HG02623 (cell line): ENCODE measurements at regions not wholly inside any gene's neighbourhood (a gene's known extent, or its start where the extent isn't known, plus 50 kb on each side); places are given as distances from the start of the nearest gene placed in this dataset.
"Not testable (repeated sequence)": the region's sequence is repeated elsewhere in the genome, so short reads cannot be mapped to it uniquely, and the experiment has no call there.

Source experiments
- ATAC-seq: cut with Tn5 transposase; IDR thresholded peaks from one replicate; pipeline ENCODE4 v1.9.1; 2021; ENCODE audit warnings: moderate library complexity; ENCODE audit not compliant: unreplicated experiment

DNA sequence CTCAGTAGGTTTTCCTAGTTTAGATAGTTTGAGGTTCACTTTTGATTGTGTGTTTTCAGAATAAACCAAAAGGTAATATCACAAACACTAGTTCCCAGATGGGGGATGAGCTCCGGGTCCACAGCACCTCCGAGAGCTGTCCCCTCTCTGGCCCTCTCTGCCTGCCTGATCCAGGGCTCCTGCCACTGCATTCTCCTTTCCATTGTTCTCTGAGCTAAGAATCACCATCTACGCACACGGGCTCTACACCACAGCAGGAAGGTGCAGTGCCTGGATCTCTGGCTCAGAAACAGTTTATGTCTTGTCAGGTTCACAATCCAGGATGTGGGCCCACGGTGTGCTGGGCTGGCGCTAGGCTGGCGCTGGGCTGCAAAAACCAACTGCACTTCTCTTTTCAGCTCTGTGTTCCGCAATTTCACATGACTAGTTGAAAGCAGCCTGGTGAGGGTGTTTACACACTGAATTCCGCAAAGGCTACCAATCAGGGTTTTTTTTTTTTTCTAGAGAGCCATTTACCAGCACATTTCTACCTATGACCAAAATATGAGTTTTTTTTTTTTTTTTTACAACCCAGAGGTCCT is 167.5 kb downstream of the SOD2 start:
- no peak for ATAC-seq

DNA sequence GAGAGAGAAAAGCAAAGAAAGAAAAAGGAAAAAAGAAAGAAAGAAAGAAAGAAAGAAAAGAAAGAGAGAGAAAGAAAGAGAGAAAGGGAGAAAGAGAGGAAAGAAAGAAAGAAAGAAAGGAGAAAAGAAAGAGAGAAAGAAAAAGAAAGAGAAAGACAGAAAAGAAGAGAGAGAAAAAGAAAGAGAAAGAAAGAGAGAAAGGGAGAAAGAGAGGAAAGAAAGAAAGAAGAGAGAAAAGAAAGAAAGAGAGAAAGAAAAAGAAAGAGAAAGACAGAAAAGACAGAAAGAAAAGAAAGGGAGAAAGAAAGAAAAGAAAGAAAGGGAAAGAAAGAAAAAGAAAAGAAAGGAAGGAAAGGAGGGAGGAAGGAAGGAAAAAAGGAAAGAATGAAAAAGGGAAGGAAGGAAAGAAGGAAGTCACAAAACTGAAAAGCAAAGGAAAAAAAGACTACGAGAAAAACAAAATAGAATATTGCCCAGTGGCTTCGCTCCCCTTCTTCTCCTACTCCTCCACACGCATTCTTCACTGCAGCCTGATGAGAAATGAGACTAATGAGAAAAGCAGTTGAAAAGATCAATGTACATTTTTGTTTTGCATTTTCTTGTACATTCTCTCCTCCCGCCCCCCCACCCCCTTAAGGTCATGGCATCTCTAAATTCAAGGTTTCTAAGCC is 170.0 kb downstream of the SOD2 start:
- no peak for ATAC-seq

DNA sequence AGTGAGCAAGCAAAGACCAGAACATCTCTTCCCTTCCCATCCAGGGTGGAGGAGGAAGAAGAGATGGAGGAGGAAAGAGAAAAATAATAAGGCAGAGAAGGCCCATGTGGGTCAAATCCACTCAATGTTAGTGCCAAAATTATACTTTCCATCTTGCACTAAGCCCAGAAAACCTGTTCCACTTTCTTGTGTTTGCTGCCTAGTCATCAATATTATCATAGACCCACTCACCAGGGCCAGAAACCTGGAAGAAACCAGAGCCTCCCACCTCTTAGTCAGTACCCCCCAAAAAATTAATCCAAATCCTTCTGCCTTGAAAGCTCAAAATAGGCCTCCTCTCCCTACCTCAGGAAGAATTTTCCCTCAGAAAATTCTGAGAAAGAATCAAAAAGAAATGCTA is 171.1 kb downstream of the SOD2 start:
- no peak for ATAC-seq

DNA sequence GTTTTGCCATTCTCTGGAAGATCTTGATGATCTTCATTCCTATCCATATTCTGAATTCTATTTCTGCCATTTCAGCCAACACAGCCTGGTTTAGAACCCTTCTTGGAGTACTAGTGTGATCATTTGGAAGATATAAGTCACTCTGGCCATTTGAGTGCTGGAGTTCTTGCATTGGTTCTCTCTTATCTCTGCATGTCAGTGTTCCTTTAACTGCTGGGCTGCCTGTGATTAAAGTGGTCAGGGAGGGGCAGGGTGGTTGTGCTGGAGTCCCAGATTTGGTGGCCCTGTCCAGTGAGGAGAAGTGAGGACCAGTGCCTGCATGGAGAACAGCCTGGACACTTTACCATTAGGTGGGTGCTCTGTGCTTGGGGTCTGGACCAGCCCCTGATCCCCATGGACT is 173.0 kb downstream of the SOD2 start:
- ATAC-seq, result no peak

DNA sequence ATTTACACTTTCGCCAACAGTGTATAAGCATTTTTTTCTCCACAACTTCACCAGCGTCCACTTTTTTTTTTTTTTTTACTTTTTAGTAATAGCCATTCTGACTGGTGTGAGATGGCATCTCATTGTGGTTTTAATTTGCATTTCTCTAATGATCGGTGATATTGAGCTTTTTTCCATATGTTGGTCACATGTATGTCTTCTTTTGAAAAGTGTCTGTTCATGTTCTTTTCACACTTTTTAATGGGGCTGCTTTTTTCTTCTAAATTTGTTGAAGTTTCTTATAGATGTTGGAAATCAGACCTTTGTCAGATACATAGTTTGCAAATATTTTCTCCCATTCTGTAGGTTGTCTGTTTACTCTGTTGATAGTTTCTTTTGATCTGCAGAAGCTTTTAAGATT is 177.2 kb downstream of the SOD2 start:
- ATAC-seq, result not testable (repeated sequence)

DNA sequence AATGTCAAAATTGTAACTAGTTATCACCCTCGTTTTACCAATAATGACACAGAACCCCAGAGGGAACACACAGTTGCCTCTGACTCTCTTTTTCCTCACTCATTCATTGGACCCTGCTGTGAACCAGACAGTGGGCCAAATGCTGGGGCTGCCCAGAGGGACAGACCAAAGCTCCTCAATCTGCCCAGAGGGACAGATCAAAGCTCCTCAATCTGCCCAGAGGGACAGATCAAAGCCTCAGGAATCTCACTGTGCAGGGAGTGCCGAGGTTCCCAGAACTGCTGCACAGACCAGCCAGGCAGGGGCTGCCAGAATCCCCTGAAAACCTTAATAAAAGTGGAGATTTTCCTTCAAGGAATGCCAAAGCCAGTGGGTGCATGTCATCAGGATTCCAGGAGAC is 179.1 kb downstream of the SOD2 start:
- ATAC-seq, result no peak

DNA sequence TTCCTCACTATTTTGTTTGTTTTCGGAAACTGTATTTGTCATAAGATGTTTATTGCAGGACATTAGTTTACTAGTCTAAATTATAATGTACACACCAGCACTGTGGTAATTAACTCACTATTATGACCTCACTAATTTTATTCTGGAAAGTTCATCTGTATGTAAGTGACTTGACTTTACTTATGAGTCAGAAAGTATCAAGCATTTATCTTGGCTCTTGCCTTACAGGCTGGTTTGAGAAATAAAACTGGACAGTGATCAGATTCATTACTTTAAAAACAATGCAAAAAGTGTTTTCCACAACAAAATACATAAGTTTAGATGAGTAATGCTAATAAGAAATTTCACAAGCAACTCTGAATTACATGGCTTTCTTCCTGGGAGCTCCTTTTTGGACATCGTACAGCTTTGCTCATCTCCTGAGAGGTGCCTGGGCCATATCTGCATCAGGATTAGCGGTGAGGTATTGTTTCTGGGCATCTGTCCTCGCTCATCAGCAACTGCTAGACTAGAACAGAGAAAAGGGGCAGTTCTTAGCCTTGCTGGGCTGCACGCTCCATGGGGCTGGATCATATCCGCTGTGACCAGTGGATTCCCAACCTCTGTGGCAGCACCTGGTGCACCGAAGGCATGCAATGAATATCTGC is 179.8 kb downstream of the SOD2 start:
- no peak for ATAC-seq

DNA sequence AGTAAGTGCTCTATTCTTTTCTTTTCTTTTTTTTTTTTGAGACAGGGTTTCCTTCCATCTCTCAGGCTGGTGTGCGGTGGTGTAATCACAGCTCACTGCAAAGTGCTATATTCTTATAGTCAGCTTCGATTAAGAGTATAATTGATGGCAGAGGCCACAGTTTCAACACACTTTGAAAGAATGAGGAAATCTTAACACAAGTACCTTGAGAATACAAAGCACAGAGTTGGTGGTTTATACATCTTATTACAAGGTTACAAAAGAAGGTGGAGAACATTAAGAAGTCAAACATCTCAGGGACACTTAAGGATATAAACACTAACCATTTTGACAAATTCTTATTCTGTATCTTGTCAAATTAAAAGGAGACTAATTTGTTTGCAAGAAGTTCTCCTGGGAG is 180.5 kb downstream of the SOD2 start:
- ATAC-seq, result no peak

DNA sequence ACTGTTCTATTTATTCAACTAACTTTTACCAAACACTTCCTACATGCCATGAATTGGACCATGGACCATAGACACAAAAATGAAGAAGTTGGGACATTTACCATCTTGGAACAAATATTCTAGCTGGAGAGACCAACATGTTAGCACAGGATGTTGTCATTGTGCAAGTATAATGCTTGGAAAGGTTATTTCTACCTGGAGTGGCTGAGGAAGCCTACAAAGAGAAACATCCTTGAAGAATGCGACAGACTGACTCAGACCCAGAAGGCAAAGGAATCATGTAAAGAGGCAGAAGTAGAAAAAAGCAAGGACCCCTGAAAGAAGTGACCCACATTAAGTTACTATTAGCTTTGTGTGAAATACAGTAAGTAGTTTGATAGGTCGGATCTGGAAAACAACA is 180.9 kb downstream of the SOD2 start:
- ATAC-seq, result no peak

DNA sequence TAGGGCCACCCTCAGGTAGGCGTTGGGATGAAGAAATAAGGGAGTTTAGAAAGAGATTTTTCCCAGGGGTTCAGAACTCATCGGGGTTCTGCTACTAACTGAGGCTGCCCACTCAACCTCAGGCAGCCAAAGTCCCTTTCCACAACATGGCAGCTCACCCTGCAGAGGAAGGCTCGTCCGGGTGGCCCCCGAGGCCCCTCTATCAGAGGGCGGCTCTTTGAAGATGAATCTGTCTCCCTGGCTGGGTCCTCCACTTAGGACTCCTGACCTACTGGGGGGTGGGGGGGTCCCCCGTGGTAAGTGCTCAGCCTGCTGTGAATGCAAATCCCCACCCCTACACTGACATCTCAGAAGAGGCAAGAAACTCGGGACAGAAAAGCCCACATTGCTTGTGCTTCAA is 182.9 kb downstream of the SOD2 start:
- no peak for ATAC-seq

DNA sequence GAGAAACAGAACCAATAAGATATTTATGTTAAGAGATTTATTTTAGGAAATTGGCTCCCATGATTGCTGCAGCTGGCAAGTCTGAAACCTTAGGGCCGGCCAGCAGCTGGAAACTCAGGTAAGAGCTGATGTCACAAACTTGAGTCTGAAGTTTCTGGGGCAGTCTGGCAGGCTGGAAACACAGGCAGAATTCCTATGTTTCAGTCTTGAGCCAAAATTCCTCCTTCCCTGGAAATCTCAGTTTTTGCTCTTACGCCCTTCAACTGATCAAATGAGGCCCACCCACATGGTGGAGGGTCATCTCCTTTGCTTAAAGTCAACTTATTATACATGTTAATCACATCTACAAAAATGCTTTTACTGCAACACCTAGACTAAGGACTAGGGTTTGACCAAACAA is 184.1 kb downstream of the SOD2 start:
- ATAC-seq, result no peak

DNA sequence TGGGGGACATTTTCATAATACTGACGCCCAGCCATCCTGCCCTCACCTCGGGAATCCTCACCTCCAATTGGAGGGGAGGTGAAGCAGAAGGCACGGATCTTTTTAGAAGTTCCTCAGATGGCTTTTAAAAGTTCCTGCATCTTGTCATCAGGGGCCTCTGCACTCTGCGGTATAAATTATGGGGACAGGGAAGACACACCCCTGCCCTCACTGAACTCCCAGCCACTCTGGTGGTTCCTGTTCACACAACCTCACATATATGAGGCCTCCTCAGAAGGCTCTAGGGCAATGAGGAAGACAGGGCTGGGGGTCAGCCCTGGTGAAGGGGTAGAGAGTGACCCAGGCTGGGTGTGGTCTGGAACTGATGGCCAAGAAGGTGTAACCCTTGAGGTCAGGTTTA is 187.0 kb downstream of the SOD2 start:
- no peak for ATAC-seq

DNA sequence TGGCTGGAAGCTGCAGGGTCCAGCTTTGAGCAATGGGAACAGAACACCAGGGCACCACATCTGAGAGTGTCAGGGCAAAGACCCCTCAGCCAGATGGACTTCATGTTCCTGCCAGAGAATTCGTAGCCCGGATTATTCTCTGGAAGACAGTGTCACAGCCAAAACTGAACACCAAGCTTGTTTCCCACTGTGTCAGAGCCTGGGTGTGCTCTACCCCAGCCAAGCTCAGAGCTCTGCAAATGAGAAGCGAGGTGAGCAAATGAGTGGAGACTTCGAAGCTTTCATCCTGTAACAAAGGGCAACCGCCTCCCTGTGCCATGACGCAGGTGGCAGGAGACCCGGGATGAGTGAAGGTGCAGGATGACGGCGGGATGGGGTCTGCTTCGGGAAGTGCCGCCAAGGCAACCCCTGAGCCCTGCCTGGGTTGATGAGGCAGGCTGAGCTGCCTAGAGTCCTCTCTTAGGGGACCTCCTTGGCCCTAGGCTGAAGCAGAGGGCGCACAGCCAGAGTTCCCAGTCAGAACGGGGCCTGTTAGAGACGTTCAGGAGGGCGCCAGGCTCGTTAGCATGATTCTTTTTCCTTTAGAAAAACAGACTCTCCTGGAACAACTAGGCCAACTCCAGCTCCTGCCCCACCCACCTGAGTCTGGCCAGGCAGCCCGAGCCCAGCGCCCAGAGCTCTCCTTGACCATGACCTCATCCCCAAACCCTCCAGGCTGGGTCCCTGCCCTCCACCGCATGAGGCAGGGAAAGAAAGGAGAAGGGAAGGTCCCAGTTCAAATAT is 187.7 kb downstream of the SOD2 start:
- no peak for ATAC-seq

DNA sequence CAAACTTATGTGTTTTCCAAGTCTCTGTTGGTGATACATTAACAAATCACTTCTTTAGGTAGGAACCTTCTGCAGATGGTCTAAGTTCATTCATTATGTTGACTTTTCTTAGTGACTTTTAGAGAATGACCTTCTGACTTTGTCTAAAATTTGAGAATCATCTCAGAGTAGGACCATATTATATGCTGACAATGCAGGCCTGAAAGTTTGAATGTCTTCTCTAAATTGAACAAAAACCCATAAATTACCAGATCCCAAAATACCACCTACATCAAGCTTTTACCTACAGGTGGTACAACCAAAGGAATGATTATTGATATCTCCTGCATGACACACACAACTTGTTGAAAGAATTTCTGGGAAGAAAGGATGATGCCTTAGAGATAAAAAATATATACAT is 191.5 kb downstream of the SOD2 start:
- ATAC-seq, result no peak

DNA sequence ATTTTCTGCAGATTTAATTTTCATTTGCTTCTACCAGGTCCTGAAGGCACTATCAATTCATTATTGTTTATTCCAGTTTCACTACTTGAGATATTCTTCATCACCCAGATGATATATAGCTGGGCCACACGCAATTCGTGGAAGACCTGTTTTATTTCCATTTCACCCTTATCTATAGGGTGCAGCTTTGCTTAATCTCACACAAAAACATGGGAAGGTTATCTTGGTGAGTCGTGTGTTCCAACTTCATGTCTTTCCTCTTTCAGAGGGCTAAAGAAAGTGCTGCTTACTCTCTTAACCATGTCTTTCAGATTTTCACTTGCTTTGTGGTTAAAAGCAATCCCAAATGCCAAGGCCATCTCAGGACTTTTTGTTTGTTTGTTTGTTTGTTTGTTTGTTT is 194.0 kb downstream of the SOD2 start:
- no peak for ATAC-seq

DNA sequence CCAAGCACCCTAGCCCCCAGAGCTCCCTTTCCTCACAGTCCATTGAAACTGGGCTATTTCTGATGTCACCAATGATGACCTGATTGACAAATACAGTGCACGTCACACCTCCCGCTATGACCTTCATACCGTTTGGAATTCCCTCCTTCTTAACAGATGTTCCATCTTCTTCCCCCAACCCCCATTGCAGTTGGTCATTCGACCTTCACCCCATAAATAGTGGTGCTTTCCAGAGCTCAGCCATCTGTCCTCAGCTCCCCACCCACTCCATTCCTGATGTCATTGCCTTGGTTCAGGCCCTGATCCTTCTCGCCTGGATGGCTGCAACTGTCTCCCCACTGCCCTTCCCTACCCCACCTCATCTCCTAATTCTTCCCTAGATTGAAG is 198.5 kb downstream of the SOD2 start:
- no peak for ATAC-seq

DNA sequence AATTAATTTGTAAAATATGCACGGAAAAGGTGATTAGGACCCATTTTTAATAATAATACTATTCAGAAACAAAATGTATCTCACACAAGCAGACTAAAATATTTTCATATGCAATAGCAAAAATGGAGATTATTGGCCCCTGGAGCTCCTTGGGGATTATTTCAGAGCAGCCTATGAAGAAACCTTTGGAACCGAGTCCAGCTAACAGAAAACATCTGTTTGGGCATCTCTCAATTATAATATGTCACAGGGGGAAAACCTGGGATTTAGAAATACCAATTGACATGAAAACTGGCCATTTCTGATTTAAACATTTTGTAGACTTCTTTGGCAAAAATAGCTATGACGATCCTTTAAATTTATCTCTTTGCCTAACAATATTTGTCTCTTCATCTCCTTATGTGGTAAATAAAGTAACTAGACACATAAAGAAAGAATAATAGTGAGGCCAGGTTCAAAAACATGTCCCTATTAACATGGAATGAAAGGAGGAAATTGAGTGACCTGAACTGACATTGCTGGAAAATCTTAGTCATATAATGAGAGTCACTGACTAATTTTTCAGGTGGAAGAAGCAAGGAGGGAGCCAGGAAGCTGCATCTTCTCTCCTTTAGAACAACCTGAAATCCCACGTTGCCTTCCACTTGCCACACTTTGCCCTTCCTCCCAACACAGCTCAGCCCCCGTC is 199.0 kb downstream of the SOD2 start:
- no peak for ATAC-seq

DNA sequence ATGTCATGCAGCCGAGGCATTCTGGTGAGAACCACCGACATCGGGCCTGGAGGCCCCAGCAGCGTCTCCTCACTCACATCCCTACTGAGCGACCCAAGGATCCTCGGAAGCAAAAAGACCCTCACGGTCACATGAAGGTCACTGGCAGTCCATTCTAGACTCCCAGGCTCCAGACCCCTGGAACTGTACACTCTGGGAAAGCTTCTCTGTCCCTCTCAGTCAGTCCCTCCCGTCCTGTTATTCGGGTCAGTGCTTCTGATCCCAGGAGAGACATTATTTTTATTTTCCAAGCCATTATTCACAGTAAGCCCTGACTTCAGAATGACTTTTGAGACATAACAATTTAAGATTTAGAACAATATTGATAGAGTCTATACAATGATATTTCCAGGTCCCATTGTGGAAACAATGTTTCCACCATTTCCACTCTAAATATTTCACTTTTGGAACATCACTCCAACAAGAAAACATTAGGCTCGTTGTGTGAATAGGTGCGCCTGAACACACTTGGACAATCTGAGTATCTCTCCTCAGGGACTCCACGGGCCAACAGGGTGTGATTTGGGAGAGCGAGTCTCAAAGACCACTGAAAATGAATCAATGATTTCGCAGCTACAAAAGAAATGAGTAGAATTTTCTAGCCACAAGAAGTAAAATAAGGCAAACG is 199.7 kb downstream of the SOD2 start:
- ATAC-seq, result no peak

DNA sequence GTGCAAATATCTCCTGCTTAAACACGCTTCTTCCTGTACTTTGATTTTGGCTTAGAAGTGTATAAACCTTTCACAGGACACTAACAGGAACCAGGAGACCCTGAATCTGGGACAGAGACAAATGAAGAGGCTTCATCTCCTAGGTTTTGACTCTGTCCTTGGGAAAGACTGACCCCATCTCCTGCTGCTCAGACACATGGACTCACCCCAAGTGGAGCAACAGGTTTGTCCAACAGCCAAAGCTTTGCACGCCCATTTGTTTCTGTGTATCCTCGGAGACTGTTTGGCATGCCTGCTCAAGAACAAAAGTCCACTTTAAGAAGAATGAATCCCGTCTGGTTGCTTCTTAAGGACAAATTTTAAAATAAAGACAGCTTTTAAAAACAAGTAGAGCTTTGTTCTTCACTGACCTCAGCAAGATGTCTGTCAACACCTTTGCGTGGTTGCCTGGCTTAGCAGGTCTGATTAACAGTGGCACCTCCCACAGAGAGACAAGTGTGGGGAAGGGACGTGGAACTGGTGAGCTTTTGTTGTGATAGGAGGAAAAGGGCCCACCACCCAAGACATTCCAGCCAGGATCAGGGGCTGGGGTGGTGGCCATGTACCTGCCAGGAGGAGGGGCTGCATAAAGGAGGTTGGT is 202.6 kb downstream of the SOD2 start:
- ATAC-seq, result no peak

DNA sequence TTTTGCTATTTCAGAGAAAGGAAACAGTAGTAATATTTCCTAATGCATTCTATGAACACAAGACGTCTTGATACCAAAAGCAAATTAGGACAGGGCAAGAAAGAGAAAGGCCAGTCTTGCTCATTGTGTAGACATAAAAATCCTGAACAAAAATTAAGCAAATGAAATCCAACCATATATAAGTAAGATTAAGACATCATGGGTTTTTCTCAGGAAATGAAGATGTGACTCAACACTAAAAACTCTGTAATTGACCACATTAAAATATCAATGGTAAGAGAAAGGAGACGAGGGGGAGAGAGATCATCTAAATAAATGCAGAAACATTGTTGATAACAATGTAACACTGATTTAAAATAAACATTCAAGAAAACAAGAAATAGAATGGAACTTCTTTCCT is 205.4 kb downstream of the SOD2 start:
- no peak for ATAC-seq
